ENCODE measurements at regions not wholly inside any gene's neighbourhood (a gene's known extent, or its start where the extent isn't known, plus 50 kb on each side); places are given as distances from the start of the nearest gene placed in this dataset.
"Not testable (repeated sequence)": the region's sequence is repeated elsewhere in the genome, so short reads cannot be mapped to it uniquely, and the experiment has no call there.

- DNase-seq (ENCODE audit: low read depth): no peak
Measured at GRCh38 chr7:68550635-68551034, 1047.6 kb upstream of the AUTS2 start.

DNA sequence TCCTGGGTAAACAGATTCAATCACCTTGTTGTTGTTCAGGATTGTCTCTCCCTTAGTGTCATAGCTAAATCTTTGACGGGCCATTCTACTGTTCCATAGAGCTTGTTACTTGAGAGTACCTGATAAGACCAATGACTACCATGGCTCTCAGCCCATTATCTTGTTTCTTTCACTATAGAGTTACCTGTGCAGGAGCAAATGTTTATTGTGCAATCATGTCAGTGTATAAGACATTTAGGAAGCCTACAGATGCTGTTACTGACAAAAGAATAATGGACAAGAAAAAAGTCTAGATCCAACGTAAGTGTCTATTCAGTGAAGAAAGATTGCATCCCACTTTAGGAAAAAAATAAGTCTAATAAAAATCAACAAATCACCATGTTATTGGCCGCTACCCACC, 1041.7 kb upstream of the AUTS2 start:
- DNase-seq (ENCODE audit: low read depth): no peak

DNA sequence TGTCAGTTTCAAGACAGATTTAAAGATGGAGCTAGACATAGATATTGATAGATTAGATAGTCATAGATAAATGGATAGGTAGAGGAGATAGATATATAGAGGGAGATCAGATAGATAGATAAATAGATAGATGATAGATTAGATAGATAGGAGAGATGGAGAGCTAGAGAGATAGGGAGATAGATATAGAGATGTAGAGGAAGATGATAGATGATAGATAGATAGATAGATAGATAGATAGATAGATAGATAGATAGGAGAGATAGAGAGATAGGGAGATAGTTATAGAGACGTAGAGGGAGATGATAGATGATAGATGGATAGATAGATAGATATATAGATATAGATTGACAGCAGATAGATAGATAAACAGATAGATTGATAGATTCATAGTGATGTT, 1038.8 kb upstream of the AUTS2 start:
- DNase-seq (ENCODE audit: low read depth): no peak

DNA sequence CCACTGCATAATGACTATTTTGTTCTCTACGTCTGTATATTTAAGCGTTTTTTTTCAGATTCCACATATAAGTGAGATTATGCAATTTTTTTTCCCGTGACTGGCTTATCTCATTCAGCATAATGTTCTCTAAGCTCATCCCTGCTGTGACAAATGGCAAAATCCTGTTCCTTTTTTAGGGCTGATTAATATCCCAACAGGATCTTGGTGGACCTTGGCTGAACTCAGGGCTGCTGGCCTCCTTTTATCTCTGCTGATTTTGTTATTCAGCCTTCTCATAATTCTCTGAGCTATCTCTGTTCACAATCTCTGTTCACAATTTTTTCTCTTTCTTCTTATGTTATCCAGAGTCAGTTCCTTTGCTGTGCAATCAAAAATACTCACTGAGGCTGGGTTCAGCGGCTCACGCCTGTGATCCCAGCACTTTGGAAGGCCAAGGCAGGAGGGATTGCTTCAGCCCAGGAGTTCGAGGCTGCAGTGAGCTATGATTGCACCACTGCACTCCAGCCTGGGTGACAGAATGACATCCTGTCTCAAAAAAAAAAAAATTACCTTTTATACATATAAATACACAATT, 1035.9 kb upstream of the AUTS2 start:
- DNase-seq (ENCODE audit: low read depth): no peak

DNA sequence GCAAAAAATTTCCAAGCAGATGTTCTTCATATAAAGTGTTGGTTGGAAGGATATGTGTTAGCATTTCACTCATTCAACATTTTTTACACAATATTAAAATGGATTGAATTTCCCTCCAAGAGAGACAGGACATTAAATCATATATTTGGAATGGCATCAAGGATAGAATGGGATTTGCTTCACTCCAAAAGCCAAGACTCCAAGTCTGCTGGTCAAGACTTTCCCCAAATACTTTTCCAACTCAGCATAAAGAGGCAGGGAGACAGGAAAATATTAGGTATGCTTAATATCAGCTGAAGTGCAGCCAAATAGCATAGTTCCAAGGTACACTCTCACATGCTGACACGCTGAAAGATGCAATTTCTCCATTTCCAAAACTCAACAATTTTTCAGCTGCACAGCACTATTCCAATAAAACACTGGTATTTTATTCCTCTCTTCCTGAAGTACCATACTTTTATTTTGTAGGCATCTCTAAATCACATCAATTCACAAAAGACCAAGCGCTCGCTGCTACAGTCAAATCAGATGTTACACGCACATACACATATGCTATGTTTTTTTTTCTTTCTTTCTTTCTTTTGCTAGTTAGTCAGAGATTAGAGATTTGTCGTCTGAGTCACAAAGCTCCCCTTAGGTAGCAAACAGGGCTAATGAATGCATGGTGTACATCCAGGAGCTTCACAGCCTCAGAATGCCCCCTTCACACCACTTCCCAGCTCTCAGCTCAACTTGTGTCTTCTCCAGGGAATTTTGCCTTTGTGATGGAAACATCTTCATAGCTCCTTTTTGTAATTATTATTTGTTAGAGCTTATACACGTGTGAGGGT, 1033.8 kb upstream of the AUTS2 start:
- DNase-seq (ENCODE audit: low read depth): no peak

DNA sequence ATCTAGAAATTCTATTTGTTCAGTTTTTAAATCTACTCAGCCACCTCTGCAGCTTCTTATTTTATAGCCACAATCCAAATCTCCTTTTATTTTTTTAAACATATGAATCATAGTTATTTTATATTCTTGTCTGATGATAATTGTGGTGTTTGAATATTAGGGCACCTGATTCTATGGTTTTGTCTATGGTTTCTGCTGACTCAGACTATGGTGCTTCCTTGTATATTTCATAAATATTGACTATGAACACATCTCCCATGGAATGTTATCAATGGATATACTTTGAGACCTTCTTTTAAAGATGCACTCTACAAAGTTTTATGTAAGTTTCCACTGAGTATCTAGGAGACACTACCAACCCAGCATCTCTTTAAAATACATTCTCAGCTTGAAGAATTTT, 1027.0 kb upstream of the AUTS2 start:
- no peak for DNase-seq (ENCODE audit: low read depth)

GRCh38 chr7:68573271-68574005, 1024.8 kb upstream of the AUTS2 start:
- DNase-seq (ENCODE audit: low read depth): no peak

GRCh38 chr7:68576366-68576765, 1021.9 kb upstream of the AUTS2 start:
- DNase-seq (ENCODE audit: low read depth): no peak

GRCh38 chr7:68581417-68581816, 1016.9 kb upstream of the AUTS2 start:
- DNase-seq (ENCODE audit: low read depth): no peak

GRCh38 chr7:68587599-68587998, 1010.7 kb upstream of the AUTS2 start:
- DNase-seq (ENCODE audit: low read depth): no peak

DNA sequence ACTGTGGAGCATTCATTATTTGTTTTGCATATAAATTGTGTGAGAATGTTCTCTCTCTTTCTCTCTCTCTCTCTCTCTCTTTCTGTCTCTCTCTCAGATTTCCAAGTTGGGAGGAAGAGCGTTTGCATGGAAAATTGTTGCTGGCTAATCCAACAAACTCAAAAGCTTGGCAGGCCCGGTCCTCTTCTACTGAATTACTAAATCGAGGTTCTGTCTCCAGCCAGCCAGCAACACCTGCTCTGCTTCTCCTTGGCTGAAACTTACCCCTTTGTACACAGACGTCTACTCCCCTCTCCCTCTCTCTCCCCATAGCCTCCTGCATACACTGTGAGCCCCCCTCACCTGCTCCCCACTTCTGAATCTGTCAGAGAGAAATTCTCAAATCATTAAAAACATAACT, 996.4 kb upstream of the AUTS2 start:
- DNase-seq (ENCODE audit: low read depth): no peak

- DNase-seq (ENCODE audit: low read depth): no peak
Measured at GRCh38 chr7:68604541-68604940, 993.7 kb upstream of the AUTS2 start.

DNA sequence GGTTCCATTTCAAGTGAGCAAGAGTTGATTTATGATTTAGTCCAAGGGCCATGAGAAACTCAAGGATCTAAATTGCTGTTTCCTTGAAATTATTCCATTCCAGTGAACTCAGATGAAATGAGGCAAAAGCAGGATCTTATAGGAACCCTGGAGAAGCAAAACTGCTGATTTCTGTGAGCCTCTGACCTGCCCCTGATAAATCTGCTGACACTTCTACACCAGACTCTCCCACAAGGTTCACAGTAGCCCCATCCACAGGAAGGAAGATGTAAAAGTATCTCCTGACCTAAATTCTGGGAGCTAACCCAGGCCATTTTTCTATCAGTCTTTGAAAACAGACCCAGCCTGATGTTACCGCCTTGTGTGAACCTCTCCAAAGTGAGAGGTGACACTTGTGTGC, 987.6 kb upstream of the AUTS2 start:
- DNase-seq (ENCODE audit: low read depth): no peak

GRCh38 chr7:68613405-68613804, 984.9 kb upstream of the AUTS2 start:
- DNase-seq (ENCODE audit: low read depth): no peak

DNA sequence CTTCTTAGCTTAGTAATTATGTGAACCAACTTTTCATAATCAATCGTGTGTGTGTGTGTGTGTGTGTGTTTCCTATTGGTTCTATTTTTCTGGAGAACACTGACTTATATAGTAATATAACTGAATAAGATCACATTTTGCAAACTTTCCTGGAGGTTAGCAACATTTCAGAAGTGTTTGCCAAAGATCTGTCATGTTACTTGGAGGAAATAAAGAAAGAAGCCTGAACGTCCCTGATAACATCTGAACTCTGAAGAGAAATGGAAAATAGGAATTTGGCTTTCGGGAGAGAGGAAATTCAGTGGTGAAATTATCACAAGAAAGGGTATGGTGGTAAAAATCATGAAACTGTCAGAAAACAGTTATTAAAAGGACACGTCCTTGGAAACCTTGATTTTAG, 984.4 kb upstream of the AUTS2 start:
- no peak for DNase-seq (ENCODE audit: low read depth)

GRCh38 chr7:68619526-68619925, 978.7 kb upstream of the AUTS2 start:
- DNase-seq (ENCODE audit: low read depth): no peak

DNA sequence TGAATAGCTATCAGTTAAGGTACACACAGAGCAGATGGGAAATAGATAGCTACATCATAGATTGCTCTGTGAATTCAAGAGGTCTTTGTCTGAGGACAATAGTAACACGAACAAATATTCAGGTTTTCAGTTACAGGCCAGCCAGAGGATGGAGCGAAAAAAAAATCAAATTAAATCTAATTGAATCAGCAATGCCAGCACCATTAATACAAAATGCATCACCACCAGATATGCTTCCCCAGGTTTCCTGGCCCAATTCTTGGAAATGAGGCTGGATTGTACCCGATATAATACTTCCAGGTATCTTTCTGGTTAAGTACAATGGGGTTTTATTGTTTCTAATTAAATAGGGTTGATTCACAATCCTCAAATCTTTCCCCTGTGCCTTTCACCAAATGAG, 975.8 kb upstream of the AUTS2 start:
- DNase-seq (ENCODE audit: low read depth): no peak

- no peak for DNase-seq (ENCODE audit: low read depth)
Measured at GRCh38 chr7:68623030-68623429, 975.2 kb upstream of the AUTS2 start.

DNA sequence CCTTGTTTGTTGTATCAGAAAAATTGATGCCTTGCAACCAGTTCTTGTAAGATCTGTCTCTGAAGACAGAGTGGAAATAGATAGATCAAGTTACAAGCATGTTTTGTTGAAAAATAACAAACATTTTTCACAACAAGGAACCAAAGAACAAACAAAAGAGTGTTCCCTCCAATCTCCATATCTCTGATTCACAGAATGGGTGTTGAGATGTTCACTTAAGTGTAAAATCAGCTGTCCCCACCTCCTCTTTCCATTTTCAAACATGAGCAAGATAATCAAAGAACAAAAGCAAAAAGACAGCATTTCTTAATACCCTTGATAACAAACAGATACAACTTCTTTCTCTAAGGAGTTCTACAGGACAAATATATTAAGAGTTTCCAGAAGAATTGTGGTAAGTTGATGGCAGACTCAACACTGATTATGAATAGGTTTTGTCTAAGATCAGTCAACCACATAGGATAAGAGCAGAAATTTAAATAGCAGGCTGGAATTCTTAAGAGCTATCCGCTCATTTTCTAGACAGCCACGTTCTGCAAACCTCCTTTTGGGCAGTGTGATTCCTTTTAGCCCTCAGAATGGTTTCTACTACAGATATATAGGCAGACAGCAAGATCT, 970.9 kb upstream of the AUTS2 start:
- no peak for DNase-seq (ENCODE audit: low read depth)

DNA sequence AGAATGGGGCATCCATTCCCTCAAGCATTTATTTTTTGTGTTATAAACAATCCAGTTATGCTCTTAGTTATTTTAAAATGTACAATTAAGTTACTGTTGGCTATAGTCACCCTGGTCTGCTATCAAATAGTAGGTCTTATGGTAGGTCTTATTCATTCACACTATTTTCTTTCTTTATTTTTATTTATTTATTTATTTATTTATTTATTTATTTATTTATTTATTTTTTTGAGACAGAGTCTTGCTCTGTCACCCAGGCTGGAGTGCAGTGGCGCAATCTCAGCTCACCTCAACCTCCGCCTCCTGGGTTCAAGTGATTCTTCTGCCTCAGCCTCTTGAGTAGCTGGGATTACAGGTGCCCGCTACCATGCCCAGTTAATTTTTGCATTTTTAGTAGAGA, 967.4 kb upstream of the AUTS2 start:
- DNase-seq (ENCODE audit: low read depth): not testable (repeated sequence)

- DNase-seq (ENCODE audit: low read depth): no peak
Measured at GRCh38 chr7:68640103-68640502, 958.2 kb upstream of the AUTS2 start.

GRCh38 chr7:68642727-68643126, 955.5 kb upstream of the AUTS2 start:
- no peak for DNase-seq (ENCODE audit: low read depth)

DNA sequence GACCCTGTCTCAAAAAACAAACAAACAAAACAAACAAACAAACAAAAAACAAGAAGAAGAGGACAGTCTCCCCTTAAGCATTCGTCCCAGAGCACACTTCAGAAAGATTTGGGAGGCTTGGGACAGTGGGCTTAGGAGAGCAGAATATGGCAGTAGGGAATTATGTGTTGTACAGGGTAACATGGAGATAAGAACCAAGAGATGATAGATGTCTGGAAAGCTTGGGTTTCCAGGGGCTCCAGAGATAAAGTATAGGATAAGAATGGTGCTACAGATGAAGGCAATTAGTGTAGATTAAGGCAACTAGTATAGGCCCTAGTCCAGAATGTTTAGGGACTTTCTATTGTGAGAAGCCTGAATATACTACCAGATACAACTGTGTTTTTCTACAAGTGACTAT, 934.9 kb upstream of the AUTS2 start:
- no peak for DNase-seq (ENCODE audit: low read depth)

Measured in fibroblast of the conjunctiva (primary cell).